HCT116 (cell line): ENCODE measurements at regions not wholly inside any gene's neighbourhood (a gene's known extent, or its start where the extent isn't known, plus 50 kb on each side); places are given as distances from the start of the nearest gene placed in this dataset.

Experiments used
- EZH2 ChIP-seq: fragments of 200-600 bp; sonication (generic); IDR thresholded peaks from 2 replicates; pipeline ENCODE4 v1.6.1; 2017; ENCODE audit warnings: antibody characterized with exemption, mixed run types
- EZH2phosphoT487 ChIP-seq: fragments of 200-600 bp; IDR thresholded peaks from 2 replicates; pipeline ENCODE4 v1.6.1; 2018; ENCODE audit warnings: antibody characterized with exemption, borderline replicate concordance
- POLR2A ChIP-seq: IDR thresholded peaks from 2 replicates; pipeline ENCODE4 v1.7.0; 2011; ENCODE audit warnings: borderline replicate concordance; ENCODE audit not compliant: insufficient read depth, insufficient read length; ENCODE audit errors: extremely low read depth
- POLR2AphosphoS5 ChIP-seq: IDR thresholded peaks from 2 replicates; pipeline ENCODE4 v1.6.1; 2011; ENCODE audit warnings: mild to moderate bottlenecking, low read depth, low read length, moderate library complexity
- RAD21 ChIP-seq: IDR thresholded peaks from 2 replicates; pipeline ENCODE4 v1.6.1; 2012; ENCODE audit warnings: low read depth, mild to moderate bottlenecking
- YY1 ChIP-seq: IDR thresholded peaks from 2 replicates; pipeline ENCODE4 v1.6.1; 2011; ENCODE audit warnings: low read length, low read depth, moderate library complexity, mild to moderate bottlenecking; ENCODE audit not compliant: insufficient replicate concordance; ENCODE audit errors: extremely low read depth
- ZNF274 ChIP-seq: fragments of 200-500 bp; sonication (Bioruptor generic); IDR thresholded peaks from 2 replicates; pipeline ENCODE4 v1.6.1; 2014; ENCODE audit warnings: mild to moderate bottlenecking, low read depth, low read length, inconsistent platforms
- TF ChIP-seq, protein P1 (sequence below), 3 experiments: fragments of 200-600 bp in 1 of 3; sonication (generic) in 1 of 3; IDR thresholded peaks in 2 of 3; conservative IDR thresholded peaks in 1 of 3; 2 replicates each; pipeline ENCODE4 v1.5.1; 2012 to 2017; ENCODE audit warnings: low read depth in 2 of 3, low read length in 2 of 3, antibody characterized with exemption in 1 of 3, borderline replicate concordance in 1 of 3, control low read depth in 1 of 3, mild to moderate bottlenecking in 1 of 3, mixed read lengths in 1 of 3, mixed run types in 1 of 3, moderate library complexity in 1 of 3; ENCODE audit not compliant: insufficient read depth in 1 of 3
- TF ChIP-seq, protein P2 (sequence below): IDR thresholded peaks from 2 replicates; pipeline ENCODE4 v1.6.1; 2012
- TF ChIP-seq, protein P3 (sequence below): IDR thresholded peaks from 2 replicates; pipeline ENCODE4 v1.6.1; 2012
- TF ChIP-seq, protein P4 (sequence below): IDR thresholded peaks from 2 replicates; pipeline ENCODE4 v1.6.1; 2012; ENCODE audit warnings: low read depth

DNA sequence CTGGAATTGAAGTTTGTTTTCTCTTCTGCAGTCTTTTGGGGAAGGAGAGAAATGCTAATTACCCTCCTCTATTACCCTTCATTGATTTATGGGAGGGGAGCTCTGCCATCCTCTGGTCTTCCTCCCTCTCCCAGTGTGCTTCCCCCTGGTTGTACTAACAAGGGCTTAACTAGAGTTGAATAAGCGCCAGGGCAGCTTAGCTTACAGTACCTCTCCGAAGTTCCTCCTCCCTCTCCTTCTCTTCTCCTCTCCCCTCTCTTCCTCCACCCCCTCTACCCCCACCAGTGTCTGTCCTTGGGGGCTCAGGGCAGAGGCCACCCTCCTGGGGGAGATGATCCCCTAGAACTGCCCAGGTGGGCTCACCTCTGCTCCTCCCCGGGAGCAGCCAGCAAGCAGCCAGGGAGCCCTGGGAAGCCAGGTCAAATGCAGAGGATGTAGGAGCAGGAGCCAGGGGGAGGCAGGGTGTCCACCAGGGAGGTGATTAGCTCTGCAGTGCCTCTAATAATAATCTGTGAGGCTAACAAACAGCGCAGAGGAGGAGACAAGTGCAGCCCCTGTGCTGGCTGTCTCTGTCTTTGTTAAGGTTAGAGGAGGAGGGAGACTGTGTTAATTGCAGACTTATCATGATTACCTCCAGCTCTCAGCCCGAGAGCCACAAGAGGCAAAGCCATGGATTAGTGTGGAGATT is 191.6 kb upstream of the CADM1 start:
- TF ChIP-seq, protein P1, sequence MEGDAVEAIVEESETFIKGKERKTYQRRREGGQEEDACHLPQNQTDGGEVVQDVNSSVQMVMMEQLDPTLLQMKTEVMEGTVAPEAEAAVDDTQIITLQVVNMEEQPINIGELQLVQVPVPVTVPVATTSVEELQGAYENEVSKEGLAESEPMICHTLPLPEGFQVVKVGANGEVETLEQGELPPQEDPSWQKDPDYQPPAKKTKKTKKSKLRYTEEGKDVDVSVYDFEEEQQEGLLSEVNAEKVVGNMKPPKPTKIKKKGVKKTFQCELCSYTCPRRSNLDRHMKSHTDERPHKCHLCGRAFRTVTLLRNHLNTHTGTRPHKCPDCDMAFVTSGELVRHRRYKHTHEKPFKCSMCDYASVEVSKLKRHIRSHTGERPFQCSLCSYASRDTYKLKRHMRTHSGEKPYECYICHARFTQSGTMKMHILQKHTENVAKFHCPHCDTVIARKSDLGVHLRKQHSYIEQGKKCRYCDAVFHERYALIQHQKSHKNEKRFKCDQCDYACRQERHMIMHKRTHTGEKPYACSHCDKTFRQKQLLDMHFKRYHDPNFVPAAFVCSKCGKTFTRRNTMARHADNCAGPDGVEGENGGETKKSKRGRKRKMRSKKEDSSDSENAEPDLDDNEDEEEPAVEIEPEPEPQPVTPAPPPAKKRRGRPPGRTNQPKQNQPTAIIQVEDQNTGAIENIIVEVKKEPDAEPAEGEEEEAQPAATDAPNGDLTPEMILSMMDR (IDR thresholded peaks at IDR 0.05 in 2 of 3, conservative IDR thresholded peaks at IDR 0.05 in 1 of 3; ENCODE audit: borderline replicate concordance in 1 of 3, insufficient read depth in 1 of 3, low read depth in 2 of 3, low read length in 2 of 3), result no peak
- TF ChIP-seq, protein P2, sequence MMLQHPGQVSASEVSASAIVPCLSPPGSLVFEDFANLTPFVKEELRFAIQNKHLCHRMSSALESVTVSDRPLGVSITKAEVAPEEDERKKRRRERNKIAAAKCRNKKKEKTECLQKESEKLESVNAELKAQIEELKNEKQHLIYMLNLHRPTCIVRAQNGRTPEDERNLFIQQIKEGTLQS, result no peak
- TF ChIP-seq YY1 (no peak), POLR2AphosphoS5 (no peak), ZNF274 (no peak), EZH2 (no peak), EZH2phosphoT487 (no peak), POLR2A (no peak), RAD21 (no peak)
- TF ChIP-seq, protein P3, sequence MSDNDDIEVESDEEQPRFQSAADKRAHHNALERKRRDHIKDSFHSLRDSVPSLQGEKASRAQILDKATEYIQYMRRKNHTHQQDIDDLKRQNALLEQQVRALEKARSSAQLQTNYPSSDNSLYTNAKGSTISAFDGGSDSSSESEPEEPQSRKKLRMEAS, result no peak
- TF ChIP-seq, protein P4, sequence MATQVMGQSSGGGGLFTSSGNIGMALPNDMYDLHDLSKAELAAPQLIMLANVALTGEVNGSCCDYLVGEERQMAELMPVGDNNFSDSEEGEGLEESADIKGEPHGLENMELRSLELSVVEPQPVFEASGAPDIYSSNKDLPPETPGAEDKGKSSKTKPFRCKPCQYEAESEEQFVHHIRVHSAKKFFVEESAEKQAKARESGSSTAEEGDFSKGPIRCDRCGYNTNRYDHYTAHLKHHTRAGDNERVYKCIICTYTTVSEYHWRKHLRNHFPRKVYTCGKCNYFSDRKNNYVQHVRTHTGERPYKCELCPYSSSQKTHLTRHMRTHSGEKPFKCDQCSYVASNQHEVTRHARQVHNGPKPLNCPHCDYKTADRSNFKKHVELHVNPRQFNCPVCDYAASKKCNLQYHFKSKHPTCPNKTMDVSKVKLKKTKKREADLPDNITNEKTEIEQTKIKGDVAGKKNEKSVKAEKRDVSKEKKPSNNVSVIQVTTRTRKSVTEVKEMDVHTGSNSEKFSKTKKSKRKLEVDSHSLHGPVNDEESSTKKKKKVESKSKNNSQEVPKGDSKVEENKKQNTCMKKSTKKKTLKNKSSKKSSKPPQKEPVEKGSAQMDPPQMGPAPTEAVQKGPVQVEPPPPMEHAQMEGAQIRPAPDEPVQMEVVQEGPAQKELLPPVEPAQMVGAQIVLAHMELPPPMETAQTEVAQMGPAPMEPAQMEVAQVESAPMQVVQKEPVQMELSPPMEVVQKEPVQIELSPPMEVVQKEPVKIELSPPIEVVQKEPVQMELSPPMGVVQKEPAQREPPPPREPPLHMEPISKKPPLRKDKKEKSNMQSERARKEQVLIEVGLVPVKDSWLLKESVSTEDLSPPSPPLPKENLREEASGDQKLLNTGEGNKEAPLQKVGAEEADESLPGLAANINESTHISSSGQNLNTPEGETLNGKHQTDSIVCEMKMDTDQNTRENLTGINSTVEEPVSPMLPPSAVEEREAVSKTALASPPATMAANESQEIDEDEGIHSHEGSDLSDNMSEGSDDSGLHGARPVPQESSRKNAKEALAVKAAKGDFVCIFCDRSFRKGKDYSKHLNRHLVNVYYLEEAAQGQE, result no peak
